ENCODE measurements at regions not wholly inside any gene's neighbourhood (a gene's known extent, or its start where the extent isn't known, plus 50 kb on each side); places are given as distances from the start of the nearest gene placed in this dataset.
A peak's percentile ranks its signal among the peaks of the same experiment; 100 is the strongest.
"Not testable (repeated sequence)": the region's sequence is repeated elsewhere in the genome, so short reads cannot be mapped to it uniquely, and the experiment has no call there.

GRCh38 chr10:30560326-30560725 is 69.2 kb downstream of the LYZL2 start:
- Mint-ChIP-seq H3K27ac (no peak overlapping the region), H3K27me3 (peaks cover 0 to 4% (median 0%) of the 10 kb centered on the region in 3 donors), H3K36me3 (no peaks in the 10 kb centered on the region), H3K4me3 (no peak overlapping the region), H3K9me3 (no peaks in the 10 kb centered on the region), H3K4me1 (no peaks in the 10 kb centered on the region)
- ATAC-seq (ENCODE audit: low read depth in 2 of 2) (no peak), DNase-seq (no peak)

GRCh38 chr10:30559180-30559579 is 70.4 kb downstream of the LYZL2 start:
- no peaks in the 10 kb centered on the region for H3K9me3 Mint-ChIP-seq
- no peaks in the 10 kb centered on the region for H3K36me3 Mint-ChIP-seq
- ATAC-seq (ENCODE audit: low read depth in 2 of 2) (no peak), DNase-seq (no peak)
- peaks cover 0 to 4% (median 0%) of the 10 kb centered on the region in 3 donors for H3K27me3 Mint-ChIP-seq
- H3K27ac Mint-ChIP-seq = no peak overlapping the region
- H3K4me1 Mint-ChIP-seq = peaks cover 0 to 5% (median 4%) of the 10 kb centered on the region in 3 donors
- H3K4me3 Mint-ChIP-seq = no peak overlapping the region

- ATAC-seq (ENCODE audit: low read depth in 2 of 2) = no peak
- Mint-ChIP-seq H3K27me3 (peaks cover 0 to 4% (median 0%) of the 10 kb centered on the region in 3 donors), H3K4me3 (no peak overlapping the region), H3K4me1 (peaks cover 0 to 12% (median 8%) of the 10 kb centered on the region in 3 donors), H3K27ac (no peak overlapping the region), H3K36me3 (no peaks in the 10 kb centered on the region), H3K9me3 (no peaks in the 10 kb centered on the region)
- no peak for DNase-seq
Measured at GRCh38 chr10:30558411-30558810, 71.1 kb downstream of the LYZL2 start.

GRCh38 chr10:30557884-30558283 is 71.7 kb downstream of the LYZL2 start:
- Mint-ChIP-seq H3K9me3 (no peaks in the 10 kb centered on the region), H3K4me3 (no peak overlapping the region), H3K4me1 (peaks cover 0 to 12% (median 11%) of the 10 kb centered on the region in 3 donors), H3K27me3 (peaks cover 0 to 2% (median 0%) of the 10 kb centered on the region in 3 donors), H3K36me3 (no peaks in the 10 kb centered on the region), H3K27ac (no peak overlapping the region)
- ATAC-seq (ENCODE audit: low read depth in 2 of 2) = no peak
- no peak for DNase-seq

- Mint-ChIP-seq H3K4me1 (peaks cover 0 to 13% (median 12%) of the 10 kb centered on the region in 3 donors), H3K27me3 (no peaks in the 10 kb centered on the region), H3K36me3 (no peaks in the 10 kb centered on the region), H3K4me3 (no peak overlapping the region), H3K27ac (no peak overlapping the region), H3K9me3 (no peaks in the 10 kb centered on the region)
- ATAC-seq (ENCODE audit: low read depth in 2 of 2) (no peak), DNase-seq (no peak)
Measured at GRCh38 chr10:30556189-30556588, 73.4 kb downstream of the LYZL2 start.

GRCh38 chr10:30555465-30555864 is 74.1 kb downstream of the LYZL2 start:
- Mint-ChIP-seq H3K27ac (no peak overlapping the region), H3K4me3 (no peak overlapping the region), H3K27me3 (no peaks in the 10 kb centered on the region), H3K9me3 (no peaks in the 10 kb centered on the region), H3K36me3 (no peaks in the 10 kb centered on the region), H3K4me1 (peaks cover 4 to 16% (median 12%) of the 10 kb centered on the region in 3 donors)
- ATAC-seq (ENCODE audit: low read depth in 2 of 2) = no peak
- DNase-seq = no peak

- no peak for DNase-seq
- no peaks in the 10 kb centered on the region for H3K36me3 Mint-ChIP-seq
- no peaks in the 10 kb centered on the region for H3K9me3 Mint-ChIP-seq
Measured at GRCh38 chr10:30554440-30554825, 75.1 kb downstream of the LYZL2 start.

GRCh38 chr10:30553626-30554439 is 75.7 kb downstream of the LYZL2 start:
- no peak overlapping the region for H3K4me3 Mint-ChIP-seq
- peak in 1 of 2 donors; percentile 28 for ATAC-seq (ENCODE audit: low read depth in 2 of 2)
- no peak for DNase-seq
- no peaks in the 10 kb centered on the region for H3K27me3 Mint-ChIP-seq
- no peaks in the 10 kb centered on the region for H3K36me3 Mint-ChIP-seq
- peaks cover 4 to 16% (median 12%) of the 10 kb centered on the region in 3 donors for H3K4me1 Mint-ChIP-seq
- H3K27ac Mint-ChIP-seq = peak overlapping the region in 2 of 6 donors; percentile 12 to 19
- H3K9me3 Mint-ChIP-seq = no peaks in the 10 kb centered on the region

More at GRCh38 chr10:30554440-30554825, 75.1 kb downstream of the LYZL2 start:
- H3K4me1 Mint-ChIP-seq = peaks cover 4 to 16% (median 12%) of the 10 kb centered on the region in 3 donors
- H3K4me3 Mint-ChIP-seq = no peak overlapping the region
- no peaks in the 10 kb centered on the region for H3K27me3 Mint-ChIP-seq
- no peak for ATAC-seq (ENCODE audit: low read depth in 2 of 2)
- peak overlapping the region in 1 of 6 donors; percentile 85 for H3K27ac Mint-ChIP-seq

GRCh38 chr10:30553018-30553625 is 76.4 kb downstream of the LYZL2 start:
- no peaks in the 10 kb centered on the region for H3K36me3 Mint-ChIP-seq
- peaks cover 4 to 16% (median 12%) of the 10 kb centered on the region in 3 donors for H3K4me1 Mint-ChIP-seq
- DNase-seq = no peak
- no peak for ATAC-seq (ENCODE audit: low read depth in 2 of 2)
- no peaks in the 10 kb centered on the region for H3K9me3 Mint-ChIP-seq
- no peak overlapping the region for H3K4me3 Mint-ChIP-seq
- no peaks in the 10 kb centered on the region for H3K27me3 Mint-ChIP-seq
- H3K27ac Mint-ChIP-seq = no peak overlapping the region

GRCh38 chr10:30550967-30551815 is 78.4 kb downstream of the LYZL2 start:
- Mint-ChIP-seq H3K27me3 (no peaks in the 10 kb centered on the region), H3K4me3 (no peak overlapping the region), H3K9me3 (no peaks in the 10 kb centered on the region), H3K4me1 (peaks cover 4 to 17% (median 16%) of the 10 kb centered on the region in 3 donors), H3K36me3 (no peaks in the 10 kb centered on the region), H3K27ac (no peak overlapping the region)
- ATAC-seq (ENCODE audit: low read depth in 2 of 2) (no peak), DNase-seq (no peak)

- not testable (repeated sequence) for DNase-seq; H3K27me3 Mint-ChIP-seq; ATAC-seq (ENCODE audit: low read depth in 2 of 2); H3K36me3 Mint-ChIP-seq; H3K27ac Mint-ChIP-seq; H3K9me3 Mint-ChIP-seq; H3K4me3 Mint-ChIP-seq
- H3K4me1 Mint-ChIP-seq = peaks cover 4 to 13% (median 12%) of the 10 kb centered on the region in 3 donors
Measured at GRCh38 chr10:30549134-30549687, 80.3 kb downstream of the LYZL2 start.

- Mint-ChIP-seq H3K9me3 (no peaks in the 10 kb centered on the region), H3K4me3 (no peak overlapping the region), H3K36me3 (no peaks in the 10 kb centered on the region), H3K27me3 (no peaks in the 10 kb centered on the region), H3K27ac (no peak overlapping the region), H3K4me1 (peaks cover 7 to 16% (median 15%) of the 10 kb centered on the region in 3 donors)
- DNase-seq (no peak), ATAC-seq (ENCODE audit: low read depth in 2 of 2) (no peak)
Measured at GRCh38 chr10:30546511-30546910, 83.0 kb downstream of the LYZL2 start.

GRCh38 chr10:30542895-30543288 is 86.7 kb downstream of the LYZL2 start:
- ATAC-seq (ENCODE audit: low read depth in 2 of 2) (no peak), DNase-seq (no peak)
- H3K27me3 Mint-ChIP-seq = no peaks in the 10 kb centered on the region
- peaks cover 3 to 16% (median 15%) of the 10 kb centered on the region in 3 donors for H3K4me1 Mint-ChIP-seq
- H3K36me3 Mint-ChIP-seq = no peaks in the 10 kb centered on the region
- no peaks in the 10 kb centered on the region for H3K9me3 Mint-ChIP-seq
- H3K4me3 Mint-ChIP-seq = no peak overlapping the region
- H3K27ac Mint-ChIP-seq = peak overlapping the region in 1 of 6 donors; percentile 2

Measured in naive B cell (primary cell).